ENCODE measurements at regions not wholly inside any gene's neighbourhood (a gene's known extent, or its start where the extent isn't known, plus 50 kb on each side); places are given as distances from the start of the nearest gene placed in this dataset.

- CTCF ChIA-PET = no interaction called here
- Mint-ChIP-seq H3K9me3 (ENCODE audit: unreplicated experiment) (no peaks in the 10 kb centered on the region), H3K27me3 (ENCODE audit: insufficient read depth, unreplicated experiment) (no peaks in the 10 kb centered on the region), H3K4me3 (ENCODE audit: unreplicated experiment) (no peak overlapping the region), H3K27ac (ENCODE audit: low read depth, unreplicated experiment) (no peak overlapping the region), H3K4me1 (ENCODE audit: insufficient read depth, unreplicated experiment) (no peaks in the 10 kb centered on the region), H3K36me3 (ENCODE audit: insufficient read depth, unreplicated experiment) (no peaks in the 10 kb centered on the region)
- DNase-seq (ENCODE audit: unreplicated experiment) = no peak
- TF ChIP-seq, protein P1, sequence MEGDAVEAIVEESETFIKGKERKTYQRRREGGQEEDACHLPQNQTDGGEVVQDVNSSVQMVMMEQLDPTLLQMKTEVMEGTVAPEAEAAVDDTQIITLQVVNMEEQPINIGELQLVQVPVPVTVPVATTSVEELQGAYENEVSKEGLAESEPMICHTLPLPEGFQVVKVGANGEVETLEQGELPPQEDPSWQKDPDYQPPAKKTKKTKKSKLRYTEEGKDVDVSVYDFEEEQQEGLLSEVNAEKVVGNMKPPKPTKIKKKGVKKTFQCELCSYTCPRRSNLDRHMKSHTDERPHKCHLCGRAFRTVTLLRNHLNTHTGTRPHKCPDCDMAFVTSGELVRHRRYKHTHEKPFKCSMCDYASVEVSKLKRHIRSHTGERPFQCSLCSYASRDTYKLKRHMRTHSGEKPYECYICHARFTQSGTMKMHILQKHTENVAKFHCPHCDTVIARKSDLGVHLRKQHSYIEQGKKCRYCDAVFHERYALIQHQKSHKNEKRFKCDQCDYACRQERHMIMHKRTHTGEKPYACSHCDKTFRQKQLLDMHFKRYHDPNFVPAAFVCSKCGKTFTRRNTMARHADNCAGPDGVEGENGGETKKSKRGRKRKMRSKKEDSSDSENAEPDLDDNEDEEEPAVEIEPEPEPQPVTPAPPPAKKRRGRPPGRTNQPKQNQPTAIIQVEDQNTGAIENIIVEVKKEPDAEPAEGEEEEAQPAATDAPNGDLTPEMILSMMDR (IDR thresholded peaks at IDR 0.05; ENCODE audit: unreplicated experiment) = no peak
- no TSS peak for BruUV-seq (replicated peaks)
- intact Hi-C loops (cut with micrococcal nuclease) = no loop called here
- POLR2A ChIA-PET = interaction anchor here (0.6 kb wide), 1 partner anchor 26 kb away, joined by 4 read pairs; no protein-coding TSS in a partner anchor
Observed at GRCh38 chr22:27614006-27614649, 187.4 kb downstream of the MN1 start.

DNA sequence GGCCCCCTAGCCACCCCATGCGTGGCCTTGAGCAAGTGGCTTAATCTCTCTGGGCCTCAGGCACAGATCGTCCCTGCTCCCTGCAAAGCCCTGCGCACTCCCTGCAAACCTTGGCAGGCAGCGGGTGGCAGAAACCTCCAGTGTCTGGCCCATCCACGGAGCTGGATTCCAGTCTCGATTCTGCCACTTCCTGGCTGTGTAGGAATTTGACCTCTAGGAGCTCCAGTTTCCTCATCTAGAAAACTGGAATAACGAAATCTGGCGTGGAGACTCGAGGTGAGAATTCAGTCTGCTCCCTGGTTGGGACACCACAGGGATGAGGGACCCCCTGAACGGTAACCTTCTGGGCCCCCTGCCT is 186.9 kb downstream of the MN1 start:
- Mint-ChIP-seq H3K9me3 (ENCODE audit: unreplicated experiment) (no peaks in the 10 kb centered on the region), H3K4me3 (ENCODE audit: unreplicated experiment) (no peak overlapping the region), H3K27me3 (ENCODE audit: insufficient read depth, unreplicated experiment) (no peaks in the 10 kb centered on the region), H3K36me3 (ENCODE audit: insufficient read depth, unreplicated experiment) (no peaks in the 10 kb centered on the region), H3K4me1 (ENCODE audit: insufficient read depth, unreplicated experiment) (no peaks in the 10 kb centered on the region), H3K27ac (ENCODE audit: low read depth, unreplicated experiment) (no peak overlapping the region)
- ChIA-PET CTCF (no interaction called here), POLR2A (no interaction called here)
- intact Hi-C loops (cut with micrococcal nuclease) = no loop called here
- no TSS peak for BruUV-seq (replicated peaks)
- DNase-seq (ENCODE audit: unreplicated experiment) = no peak
- TF ChIP-seq, protein P1 (IDR thresholded peaks at IDR 0.05; ENCODE audit: unreplicated experiment) = no peak

DNA sequence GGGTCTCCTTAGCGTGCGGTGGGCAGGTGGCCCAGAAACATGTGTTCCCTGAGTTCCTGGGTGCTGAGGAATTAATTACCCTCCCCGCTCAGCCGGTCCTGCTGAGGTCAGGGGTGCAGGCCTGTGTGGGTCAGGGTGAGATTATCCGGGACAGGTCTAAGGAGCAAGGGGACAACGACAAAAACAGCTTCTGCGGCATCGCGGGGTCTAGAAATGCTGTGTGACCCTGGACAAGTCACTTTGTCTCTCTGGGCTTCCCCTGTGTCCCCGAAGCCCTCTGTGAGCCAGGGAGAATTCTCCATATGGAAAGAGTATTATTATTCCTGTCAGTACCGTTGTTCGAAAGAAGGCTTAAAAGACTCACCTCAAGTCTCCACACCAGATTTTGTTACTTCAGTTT is 186.1 kb downstream of the MN1 start:
- TF ChIP-seq, protein P1 (IDR thresholded peaks at IDR 0.05; ENCODE audit: unreplicated experiment) = no peak
- Mint-ChIP-seq H3K27me3 (ENCODE audit: insufficient read depth, unreplicated experiment) (no peaks in the 10 kb centered on the region), H3K4me3 (ENCODE audit: unreplicated experiment) (no peak overlapping the region), H3K9me3 (ENCODE audit: unreplicated experiment) (no peaks in the 10 kb centered on the region), H3K36me3 (ENCODE audit: insufficient read depth, unreplicated experiment) (no peaks in the 10 kb centered on the region), H3K4me1 (ENCODE audit: insufficient read depth, unreplicated experiment) (peaks cover 2% of the 10 kb centered on the region), H3K27ac (ENCODE audit: low read depth, unreplicated experiment) (no peak overlapping the region)
- BruUV-seq (replicated peaks) = no TSS peak
- intact Hi-C loops (cut with micrococcal nuclease) = no loop called here
- ChIA-PET CTCF (no interaction called here), POLR2A (no interaction called here)
- DNase-seq (ENCODE audit: unreplicated experiment) = no peak

GRCh38 chr22:27616033-27616432 is 185.5 kb downstream of the MN1 start:
- intact Hi-C loops (cut with micrococcal nuclease) = no loop called here
- Mint-ChIP-seq H3K36me3 (ENCODE audit: insufficient read depth, unreplicated experiment) (no peaks in the 10 kb centered on the region), H3K27me3 (ENCODE audit: insufficient read depth, unreplicated experiment) (no peaks in the 10 kb centered on the region), H3K27ac (ENCODE audit: low read depth, unreplicated experiment) (no peak overlapping the region), H3K4me3 (ENCODE audit: unreplicated experiment) (no peak overlapping the region), H3K9me3 (ENCODE audit: unreplicated experiment) (no peaks in the 10 kb centered on the region), H3K4me1 (ENCODE audit: insufficient read depth, unreplicated experiment) (peaks cover 8% of the 10 kb centered on the region)
- ChIA-PET POLR2A (no interaction called here), CTCF (interaction anchor here (0.6 to 1.2 kb wide), 3 partner anchors 210 to 1341 kb away, joined by 3 read pairs; no protein-coding TSS in a partner anchor)
- DNase-seq (ENCODE audit: unreplicated experiment) = no peak
- no TSS peak for BruUV-seq (replicated peaks)
- TF ChIP-seq, protein P1 (IDR thresholded peaks at IDR 0.05; ENCODE audit: unreplicated experiment) = no peak
